ENCODE measurements at regions not wholly inside any gene's neighbourhood (a gene's known extent, or its start where the extent isn't known, plus 50 kb on each side); places are given as distances from the start of the nearest gene placed in this dataset.

DNA sequence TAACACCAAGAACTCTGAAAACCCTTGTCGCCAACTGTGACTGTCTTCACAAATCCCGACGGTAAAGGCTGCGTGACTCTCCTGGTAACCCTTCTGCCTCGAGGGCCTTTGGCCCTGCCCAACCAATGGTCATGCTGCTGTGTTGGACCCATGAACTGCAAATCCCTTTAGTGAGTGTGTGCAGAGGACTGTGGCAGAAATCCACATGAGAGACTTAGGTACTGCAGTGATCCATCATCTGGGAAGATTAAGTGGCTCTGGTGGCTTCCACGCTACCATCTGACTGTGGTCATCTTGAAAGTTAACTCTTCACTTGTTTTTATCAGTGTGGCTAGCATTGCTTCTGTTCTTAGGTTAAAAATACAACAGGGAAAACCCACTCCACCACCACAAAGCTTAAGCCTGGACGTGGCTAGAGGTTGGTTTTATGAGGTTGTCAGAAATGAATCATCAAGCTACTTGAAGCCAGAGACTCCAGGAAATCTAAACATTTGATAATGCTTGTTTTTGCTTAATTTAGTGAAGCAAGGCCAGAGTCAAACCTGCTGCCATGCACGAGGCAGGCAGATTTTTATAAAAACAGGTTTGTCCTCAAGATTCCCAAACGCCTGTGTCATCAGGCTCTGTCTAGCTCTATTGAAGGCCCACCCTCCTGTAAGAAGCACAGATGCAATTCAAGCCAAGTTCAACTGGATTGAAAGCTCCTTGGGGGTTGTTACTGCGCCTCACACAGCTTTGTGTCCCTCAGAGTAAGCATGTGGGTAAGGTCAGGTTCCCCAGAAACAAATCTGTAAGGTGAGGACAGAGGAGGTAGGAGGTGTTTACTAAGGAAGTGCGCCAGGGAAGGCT lies 52.7 kb upstream of the ERCC6L2 start:
- DNase-seq = no peak

- no peak for DNase-seq
Observed at GRCh38 chr9:95822015-95822414, 53.5 kb upstream of the ERCC6L2 start.

DNA sequence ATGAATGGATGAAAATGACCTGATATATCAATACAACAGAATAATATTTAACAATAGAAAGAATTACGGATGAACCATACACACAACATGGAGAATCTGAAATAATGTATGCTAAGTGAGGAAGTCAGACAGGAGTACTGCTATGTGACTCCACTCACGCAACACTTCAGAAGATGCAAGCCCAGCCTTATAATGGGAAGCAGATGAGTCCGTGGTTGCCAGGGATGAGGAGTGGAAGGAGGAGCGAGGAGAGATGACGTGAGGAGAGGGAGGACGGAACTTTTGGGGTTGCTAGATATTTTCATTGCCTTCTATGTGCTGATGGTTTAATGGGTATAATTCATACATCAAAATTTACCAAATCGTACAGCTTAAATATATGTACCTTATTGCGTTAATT lies 55.4 kb upstream of the ERCC6L2 start:
- DNase-seq = no peak

GRCh38 chr9:95819636-95820035 lies 55.9 kb upstream of the ERCC6L2 start:
- DNase-seq = no peak

GRCh38 chr9:95817205-95817604 lies 58.3 kb upstream of the ERCC6L2 start:
- no peak for DNase-seq

DNA sequence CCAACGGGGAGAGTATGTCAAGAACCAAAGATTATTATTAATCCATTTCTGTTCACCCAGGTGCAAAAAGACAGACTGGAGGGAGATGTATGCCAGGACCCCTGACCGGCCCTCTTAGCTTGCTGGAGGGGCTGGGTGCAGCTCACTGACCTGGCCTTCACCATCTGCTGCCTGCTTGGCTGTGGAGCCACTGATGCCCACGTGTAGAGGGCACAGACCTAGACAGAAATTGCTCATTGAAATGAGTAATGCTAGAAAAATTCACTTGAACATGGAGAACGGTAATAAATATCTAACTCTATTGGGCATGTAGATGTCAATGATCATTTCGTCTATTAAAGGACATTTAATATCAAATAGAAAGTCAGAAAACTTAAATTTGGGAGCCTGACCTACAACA lies 58.8 kb upstream of the ERCC6L2 start:
- no peak for DNase-seq

DNA sequence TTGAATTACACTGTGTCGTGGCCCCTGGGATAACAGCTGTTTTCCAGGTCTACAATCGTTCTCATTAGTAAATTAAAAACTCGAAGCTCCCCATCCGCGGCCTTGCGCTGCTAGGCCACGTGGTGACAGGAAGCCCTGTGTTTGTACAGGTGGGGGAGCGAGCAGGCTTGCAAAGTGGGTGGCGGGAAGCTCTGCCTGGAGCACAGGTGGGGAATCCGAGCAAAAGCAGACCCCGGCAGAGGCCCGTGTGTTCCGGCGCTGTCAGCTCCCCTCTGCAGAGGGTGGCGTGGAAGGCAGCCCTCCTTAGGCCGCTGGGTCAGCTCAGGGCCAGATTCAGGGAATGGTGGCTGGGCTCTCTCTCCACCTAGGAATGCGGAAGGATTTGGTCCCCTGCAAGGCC lies 59.5 kb upstream of the ERCC6L2 start:
- DNase-seq = no peak

- DNase-seq = no peak
Observed at GRCh38 chr9:95815133-95815532, 60.4 kb upstream of the ERCC6L2 start.

DNA sequence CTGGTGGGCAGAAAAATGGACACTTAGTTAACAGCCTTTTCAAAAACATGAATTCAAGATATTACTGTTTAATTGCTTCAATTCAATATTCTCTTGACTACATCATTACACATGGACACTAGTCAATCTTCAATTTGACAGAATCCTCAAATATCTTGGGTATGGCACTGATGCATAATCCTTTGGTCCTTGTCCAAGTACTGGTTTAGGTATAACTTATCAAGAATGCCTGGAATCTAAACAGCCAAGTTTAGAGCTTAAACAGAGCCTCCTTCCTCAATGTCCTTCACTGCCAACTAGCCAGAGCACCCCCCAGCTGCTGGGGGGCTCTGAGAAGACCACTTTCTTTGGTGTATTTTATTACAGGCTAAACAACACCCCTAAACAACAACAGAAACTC lies 61.6 kb upstream of the ERCC6L2 start:
- DNase-seq = no peak

DNA sequence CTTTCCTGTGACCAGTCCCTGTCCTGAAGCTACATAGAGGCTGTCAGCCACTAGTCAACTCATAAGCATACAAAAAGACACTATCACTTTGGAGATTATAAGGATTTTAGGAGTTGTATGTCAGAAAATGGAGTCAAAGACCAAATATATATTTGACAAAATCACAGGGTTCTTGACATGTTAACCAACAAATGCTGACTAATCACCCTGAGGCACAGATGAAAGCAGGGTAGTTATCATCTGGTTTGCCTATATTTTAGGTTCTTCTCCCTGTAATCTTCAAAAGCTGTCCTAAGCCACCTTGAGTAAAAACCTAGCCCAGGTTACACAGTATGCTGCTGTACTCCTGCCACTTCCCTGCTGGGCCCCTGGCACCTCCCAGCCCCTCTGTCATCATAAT lies 64.7 kb upstream of the ERCC6L2 start:
- DNase-seq = no peak

- DNase-seq = no peak
Observed at GRCh38 chr9:95810133-95810532, 65.4 kb upstream of the ERCC6L2 start.

DNA sequence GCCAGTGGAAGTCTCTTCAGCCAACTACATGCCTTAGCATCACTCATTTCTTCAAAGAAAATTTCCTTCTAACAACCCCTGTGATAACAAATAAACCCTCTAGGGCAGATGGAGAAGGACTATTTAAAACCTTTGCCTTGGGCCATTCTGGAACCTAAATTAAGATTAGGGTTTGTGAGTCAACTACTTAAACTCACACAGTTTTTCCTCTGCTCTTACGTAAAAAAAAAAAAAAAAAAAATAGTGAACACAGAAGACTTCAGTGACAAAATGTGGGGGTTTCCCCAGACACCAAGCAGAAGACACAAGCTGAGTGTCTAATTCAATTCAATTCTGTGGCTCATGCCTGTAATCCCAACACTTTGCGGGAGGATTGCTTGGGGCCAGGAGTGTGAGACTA lies 65.8 kb upstream of the ERCC6L2 start:
- no peak for DNase-seq

GRCh38 chr9:95808011-95808410 lies 67.5 kb upstream of the ERCC6L2 start:
- DNase-seq = no peak

DNA sequence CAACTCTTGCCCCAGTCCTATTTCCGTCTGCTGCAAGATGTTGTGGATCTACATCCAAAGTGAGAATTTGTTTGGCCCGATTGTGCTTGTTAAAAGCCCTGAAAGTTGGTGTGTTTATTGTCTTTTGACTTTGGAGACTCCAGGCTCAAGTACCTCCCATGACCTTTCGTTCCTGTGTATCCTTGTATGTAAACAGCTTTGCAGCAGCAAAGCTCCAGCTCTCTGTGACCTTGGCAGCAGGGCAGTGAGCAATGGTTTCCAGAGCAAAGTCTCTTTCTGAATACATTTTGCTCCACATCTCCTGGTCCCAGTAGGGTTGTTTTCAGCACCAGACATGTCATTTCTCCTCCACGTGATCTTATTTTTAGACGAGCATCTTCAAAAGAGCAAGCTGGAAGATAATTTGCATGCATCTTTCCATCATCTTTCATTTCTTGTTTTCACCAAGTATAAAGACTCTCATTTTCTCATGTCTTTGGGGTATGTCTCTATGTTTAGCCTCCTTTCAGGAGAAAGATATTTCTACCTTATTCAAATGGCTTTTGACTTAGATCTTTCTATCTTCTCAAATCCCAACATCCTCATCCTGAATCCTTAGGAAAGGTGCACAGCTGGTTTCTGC lies 68.1 kb upstream of the ERCC6L2 start:
- no peak for DNase-seq

DNA sequence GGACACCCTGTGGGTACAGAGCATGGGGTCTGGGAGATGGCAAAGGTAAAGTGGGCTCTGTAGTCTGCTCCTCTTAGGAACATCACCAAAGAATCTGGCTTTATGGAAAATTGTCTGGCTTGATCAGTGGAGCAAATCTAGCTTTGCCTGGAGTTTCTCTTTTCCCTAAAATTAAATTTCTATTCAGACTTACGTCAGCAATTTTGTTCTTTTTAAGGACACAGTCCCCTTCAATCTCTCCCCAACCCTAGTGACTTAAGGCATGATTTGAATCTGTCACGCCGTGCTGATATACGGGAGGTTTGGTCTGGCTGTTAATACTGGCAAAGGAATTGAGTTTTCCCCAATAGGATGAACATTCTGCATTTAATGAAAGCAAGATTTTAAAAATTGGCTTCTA lies 72.3 kb upstream of the ERCC6L2 start:
- DNase-seq = no peak

DNA sequence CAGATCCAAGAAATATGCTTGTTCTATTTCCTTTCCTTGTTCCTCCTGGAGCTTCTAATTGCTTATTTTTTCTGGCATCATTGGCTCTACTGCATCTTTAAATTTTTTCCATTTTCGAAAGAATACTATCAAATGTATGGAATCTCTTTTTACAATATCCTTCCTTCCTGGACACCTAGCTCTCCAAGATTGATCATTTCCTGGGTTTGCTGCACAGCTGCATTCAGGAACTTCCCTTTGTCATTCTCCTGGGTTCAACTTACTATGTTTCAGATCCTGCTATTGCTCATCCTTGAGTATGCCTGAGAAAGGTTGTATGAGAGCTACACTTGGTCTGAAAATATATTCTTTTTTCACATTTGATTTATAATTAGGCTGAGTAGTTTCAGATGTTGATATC lies 73.7 kb upstream of the ERCC6L2 start:
- DNase-seq = no peak

GRCh38 chr9:95796029-95796428 lies 79.5 kb upstream of the ERCC6L2 start:
- DNase-seq = no peak

DNA sequence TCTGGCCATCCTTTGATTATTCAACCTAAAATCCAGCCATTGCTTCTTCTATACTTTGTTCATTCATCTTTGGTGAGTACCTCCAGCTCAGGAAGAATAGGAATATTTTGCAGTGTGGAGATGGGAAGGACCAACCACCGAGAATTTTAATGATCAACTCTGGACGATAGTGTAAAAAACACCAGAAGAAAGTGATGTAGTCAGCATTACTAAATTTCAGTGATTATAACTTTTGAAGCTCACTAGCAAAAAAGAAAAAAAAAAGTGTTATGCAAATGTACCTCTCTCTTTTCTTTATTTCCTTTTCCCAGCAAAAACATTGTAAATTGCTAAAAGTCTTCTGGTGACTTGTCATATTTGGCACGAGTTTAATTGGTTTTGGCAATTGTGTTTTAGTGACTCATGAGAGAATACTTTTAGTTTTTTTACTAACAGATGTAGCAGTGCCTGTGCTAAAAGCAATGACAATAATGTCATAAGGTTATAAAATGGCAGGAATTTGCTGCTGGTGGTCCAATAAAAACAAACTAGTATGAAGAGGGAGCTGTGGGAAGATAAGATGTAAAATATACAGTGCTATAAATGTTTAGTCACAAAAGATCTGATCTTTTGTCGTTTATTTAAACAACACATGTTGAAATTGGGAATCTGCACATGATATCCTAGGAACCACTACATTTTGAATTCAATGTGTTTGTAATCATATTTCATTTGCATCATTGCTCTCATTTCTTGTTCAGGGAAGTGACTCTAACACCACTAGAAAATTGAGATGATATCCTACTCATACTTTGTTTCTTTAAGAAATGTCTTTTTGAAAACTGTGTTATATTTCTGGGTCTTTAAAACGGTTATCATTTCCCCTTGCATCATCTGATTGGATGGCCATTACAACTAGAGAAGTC lies 81.3 kb upstream of the ERCC6L2 start:
- DNase-seq = no peak

- DNase-seq = no peak
Observed at GRCh38 chr9:95791695-95792094, 83.8 kb upstream of the ERCC6L2 start.

- no peak for DNase-seq
Observed at GRCh38 chr9:95791286-95791685, 84.2 kb upstream of the ERCC6L2 start.

DNA sequence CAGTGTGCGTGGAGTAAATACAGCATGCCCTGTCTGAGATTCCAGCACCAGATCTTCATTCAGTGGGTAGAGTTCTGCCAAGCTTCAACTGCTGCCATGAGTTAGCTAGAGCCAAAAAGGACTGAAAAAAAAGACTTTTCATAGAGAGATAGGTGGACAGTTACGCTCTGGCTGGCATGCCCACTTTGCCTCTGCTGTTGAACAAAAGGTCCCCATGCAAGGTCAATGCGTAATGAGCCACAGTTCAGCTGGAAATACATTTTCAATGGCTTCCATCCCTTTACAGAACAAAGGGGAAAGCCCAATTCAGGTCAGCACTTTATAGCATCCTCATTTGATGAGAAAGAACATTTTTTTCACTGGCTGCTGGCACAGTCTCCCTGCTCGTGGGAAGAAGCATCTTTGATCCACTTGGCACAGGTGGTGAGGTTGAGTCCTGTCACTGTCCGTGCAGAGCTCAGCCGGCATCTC lies 86.9 kb upstream of the ERCC6L2 start:
- no peak for DNase-seq

- DNase-seq = no peak
Observed at GRCh38 chr9:95788021-95788420, 87.5 kb upstream of the ERCC6L2 start.

GRCh38 chr9:95785209-95785608 lies 90.3 kb upstream of the ERCC6L2 start:
- DNase-seq = no peak

DNA sequence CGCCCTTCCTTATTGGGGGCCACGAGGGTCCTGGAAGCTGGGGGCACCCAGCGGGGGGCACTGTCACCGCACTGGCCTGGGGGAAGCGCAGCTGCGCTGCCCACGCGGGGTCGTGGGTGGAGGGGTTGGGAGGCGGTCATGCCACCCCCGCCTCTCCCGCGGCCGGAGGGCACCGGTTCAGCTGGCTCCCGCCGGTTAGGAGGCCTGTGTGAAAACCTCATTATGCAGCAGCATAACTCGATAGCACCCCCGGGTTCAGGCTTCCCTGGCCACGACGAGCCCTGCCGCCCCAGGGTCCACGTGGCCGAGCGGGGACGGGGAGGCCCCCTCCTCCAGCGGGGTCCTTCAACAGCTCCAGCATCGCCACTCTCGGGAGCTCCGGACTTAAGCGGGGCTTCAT lies 91.2 kb upstream of the ERCC6L2 start:
- no peak for DNase-seq
